ENCODE measurements at regions not wholly inside any gene's neighbourhood (a gene's known extent, or its start where the extent isn't known, plus 50 kb on each side); places are given as distances from the start of the nearest gene placed in this dataset.

- TF ChIP-seq MEF2A (IDR thresholded peaks at IDR 0.05; ENCODE audit: insufficient read depth, low read depth, low read length) = no peak
- no peak for TF ChIP-seq CTCF (IDR thresholded peaks at IDR 0.05 in 2 of 3, conservative IDR thresholded peaks at IDR 0.05 in 1 of 3; ENCODE audit: control insufficient read depth in 2 of 3, extremely low read depth in 1 of 3, insufficient read depth in 1 of 3, low read depth in 3 of 3, low read length in 3 of 3)
- no peak for TF ChIP-seq MAX (IDR thresholded peaks at IDR 0.05; ENCODE audit: low read depth, low read length)
Measured at GRCh38 chr12:127558361-127558760, 708.6 kb upstream of the TMEM132C start.
